Neuronal stem cell (in vitro differentiated cells): ENCODE measurements at regions not wholly inside any gene's neighbourhood (a gene's known extent, or its start where the extent isn't known, plus 50 kb on each side); places are given as distances from the start of the nearest gene placed in this dataset.

ENCODE experiments used
- DNase-seq: peaks from one replicate; pipeline ENCODE4 v3.0.0-alpha.2; 2013; ENCODE audit warnings: low spot score
- H2AFZ ChIP-seq: one replicate; pipeline ENCODE4 v1.6.1; 2013; ENCODE audit warnings: mild to moderate bottlenecking, low read length, inconsistent platforms
- H2AK5ac ChIP-seq: 2 replicates; pipeline ENCODE4 v1.6.1; 2013; ENCODE audit warnings: low read depth, mild to moderate bottlenecking, inconsistent platforms, low read length, moderate library complexity, mixed read lengths
- H2BK120ac ChIP-seq: 2 replicates; pipeline ENCODE4 v1.6.1; 2013; ENCODE audit warnings: low read depth, mild to moderate bottlenecking, inconsistent platforms, low read length, moderate library complexity, mixed read lengths
- H2BK12ac ChIP-seq: one replicate; pipeline ENCODE4 v1.6.1; 2013; ENCODE audit warnings: low read length, inconsistent platforms
- H2BK15ac ChIP-seq: 2 replicates; pipeline ENCODE4 v1.6.1; 2013; ENCODE audit warnings: mild to moderate bottlenecking, low read length, inconsistent platforms, mixed read lengths
- H2BK5ac ChIP-seq: one replicate; pipeline ENCODE4 v1.6.1; 2013; ENCODE audit warnings: inconsistent platforms, mild to moderate bottlenecking, low read length, moderate library complexity
- H3K14ac ChIP-seq: one replicate; pipeline ENCODE4 v1.6.1; 2013; ENCODE audit warnings: low read length, inconsistent platforms
- H3K18ac ChIP-seq: 2 replicates; pipeline ENCODE4 v1.6.1; 2013; ENCODE audit warnings: low read length, inconsistent platforms
- H3K23ac ChIP-seq: 2 replicates; pipeline ENCODE4 v1.6.1; 2013; ENCODE audit warnings: low read depth, mild to moderate bottlenecking, mixed read lengths, low read length, inconsistent platforms; ENCODE audit not compliant: poor library complexity
- H3K27ac ChIP-seq: replicated peaks from 3 replicates; pipeline ENCODE4 v1.5.1; 2013; ENCODE audit warnings: low read length, inconsistent platforms
- H3K27me3 ChIP-seq, 3 experiments: 2 replicates each; pipeline ENCODE4 v1.6.1; 2013; ENCODE audit warnings: low read length in 3 of 3, mild to moderate bottlenecking in 2 of 3, inconsistent platforms in 1 of 3, low read depth in 1 of 3, mixed read lengths in 1 of 3, moderate library complexity in 1 of 3; ENCODE audit not compliant: control insufficient read depth in 3 of 3, insufficient read depth in 3 of 3
- H3K36me3 ChIP-seq, 2 donors: replicated peaks in 1 of 2; 2 replicates each; pipeline ENCODE4 v1.6.1; 2013; ENCODE audit warnings: low read length in 2 of 2; ENCODE audit not compliant: control insufficient read depth in 2 of 2, insufficient read depth in 2 of 2
- H3K4ac ChIP-seq: 2 replicates; pipeline ENCODE4 v1.6.1; 2013; ENCODE audit warnings: inconsistent platforms, mild to moderate bottlenecking, low read length, moderate library complexity
- H3K4me1 ChIP-seq, 2 donors: 1 replicate in 1 of 2; 2 replicates in 1 of 2; pipeline ENCODE4 v1.6.1; 2013; ENCODE audit warnings: low read length in 2 of 2, low read depth in 1 of 2; ENCODE audit not compliant: control insufficient read depth in 2 of 2, insufficient read depth in 1 of 2
- H3K4me2 ChIP-seq: one replicate; pipeline ENCODE4 v1.6.1; 2013; ENCODE audit warnings: mild to moderate bottlenecking, low read length, inconsistent platforms; ENCODE audit not compliant: insufficient read depth, poor library complexity, severe bottlenecking
- H3K4me3 ChIP-seq, 2 donors: 2 replicates each; pipeline ENCODE4 v1.5.1; 2013; ENCODE audit warnings: low read length in 2 of 2, mild to moderate bottlenecking in 2 of 2, inconsistent platforms in 1 of 2, moderate library complexity in 1 of 2
- H3K79me1 ChIP-seq: one replicate; pipeline ENCODE4 v1.6.1; 2013; ENCODE audit warnings: low read depth, mild to moderate bottlenecking, inconsistent platforms, low read length, moderate library complexity
- H3K9ac ChIP-seq: one replicate; pipeline ENCODE4 v1.6.1; 2013; ENCODE audit warnings: mild to moderate bottlenecking, low read depth, low read length, inconsistent platforms; ENCODE audit not compliant: poor library complexity
- H3K9me3 ChIP-seq, 2 donors: replicated peaks in 1 of 2; 2 replicates each; pipeline versions ENCODE3 to v1.6.1; 2013; ENCODE audit warnings: low read length in 2 of 2, mild to moderate bottlenecking in 2 of 2, inconsistent platforms in 1 of 2, low read depth in 1 of 2, mixed read lengths in 1 of 2, moderate library complexity in 1 of 2; ENCODE audit not compliant: control insufficient read depth in 2 of 2, insufficient read depth in 1 of 2
- H4K8ac ChIP-seq: one replicate; pipeline ENCODE4 v1.6.1; 2013; ENCODE audit warnings: low read depth, mild to moderate bottlenecking, inconsistent platforms, low read length, moderate library complexity
- H4K91ac ChIP-seq: one replicate; pipeline ENCODE4 v1.6.1; 2013; ENCODE audit warnings: low read length, low read depth, mild to moderate bottlenecking, inconsistent platforms; ENCODE audit not compliant: poor library complexity
- WGBS, 2 donors: extraction: QIAGEN DNeasy Blood & Tissue Kit; methylation state at CpG; one replicate each; pipeline ENCODE4 v1.1.7; 2013; ENCODE audit warnings: missing lambda C conversion rate in 2 of 2, mixed read lengths in 1 of 2; ENCODE audit not compliant: insufficient read length in 2 of 2, insufficient replicate concordance in 1 of 2; ENCODE audit errors: extremely low coverage in 2 of 2; 5-methylcytosine and 5-hydroxymethylcytosine counted together

DNA sequence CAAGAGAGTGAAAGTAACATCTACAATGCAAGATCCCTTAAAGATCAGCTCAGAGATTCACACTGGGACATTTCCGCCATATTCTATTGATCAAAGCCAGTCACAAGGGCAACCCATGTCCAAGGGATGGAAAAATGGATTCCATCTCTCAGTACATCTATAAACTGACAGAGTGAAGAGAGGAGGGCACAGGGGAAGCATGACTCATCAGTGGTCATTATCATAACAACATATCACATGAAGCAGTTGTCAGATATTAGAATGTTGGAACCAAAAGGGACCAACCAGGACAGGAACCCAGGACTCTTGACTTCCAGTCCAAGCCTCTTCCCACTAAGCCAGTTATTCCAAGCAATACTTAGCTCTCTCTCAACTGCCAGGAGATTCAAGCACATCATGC, 54.9 kb upstream of the IGFBP2 start:
- no peak for DNase-seq
- H3K9me3 ChIP-seq = no peaks in the 10 kb centered on the region
- no peak overlapping the region for H2BK120ac ChIP-seq
- H3K4ac ChIP-seq = no peak overlapping the region
- H3K23ac ChIP-seq = no peak overlapping the region
- H3K27ac ChIP-seq = no peak overlapping the region
- H2BK15ac ChIP-seq = no peak overlapping the region
- H3K18ac ChIP-seq = no peak overlapping the region
- no CpG with 5 or more reads among the region's 1 CpG for WGBS, 2 donors
- peaks cover 0 to 2% of the 10 kb centered on the region in 2 donors for H3K4me1 ChIP-seq
- no peak overlapping the region for H3K4me2 ChIP-seq
- no peak overlapping the region for H2AFZ ChIP-seq
- no peak overlapping the region for H3K14ac ChIP-seq
- no peak overlapping the region for H3K4me3 ChIP-seq
- no peak overlapping the region for H3K9ac ChIP-seq
- H2BK12ac ChIP-seq = no peak overlapping the region
- no peaks in the 10 kb centered on the region for H3K36me3 ChIP-seq
- H2AK5ac ChIP-seq = no peak overlapping the region
- no peaks in the 10 kb centered on the region for H3K79me1 ChIP-seq
- no peak overlapping the region for H2BK5ac ChIP-seq
- H3K27me3 ChIP-seq = peaks cover 0 to 9% (median 0%) of the 10 kb centered on the region in 3 experiments
- H4K8ac ChIP-seq = no peak overlapping the region
- H4K91ac ChIP-seq = no peak overlapping the region

DNA sequence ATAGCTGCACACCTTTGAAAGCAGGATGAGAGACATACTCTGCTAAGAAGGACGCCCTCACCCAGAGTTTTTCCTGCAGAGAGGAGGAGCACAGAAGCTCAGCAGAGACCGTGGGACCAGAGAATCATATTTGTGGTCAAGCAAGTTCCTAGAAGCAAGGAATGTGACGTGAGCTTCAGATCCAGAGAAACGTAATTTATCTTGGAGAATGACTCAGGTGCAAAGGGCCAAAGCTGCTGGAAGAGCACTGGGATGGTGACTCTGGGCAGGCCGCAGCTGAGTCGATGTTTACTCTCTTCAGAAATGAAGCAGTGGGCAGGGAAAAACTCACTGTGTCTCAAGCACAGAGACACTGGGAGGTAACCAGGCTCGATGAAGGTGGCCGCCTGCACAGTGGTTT, 50.1 kb upstream of the IGFBP2 start:
- peaks cover 0 to 12% of the 10 kb centered on the region in 2 donors for H3K4me1 ChIP-seq
- no peak overlapping the region for H2AK5ac ChIP-seq
- no peak overlapping the region for H3K18ac ChIP-seq
- H3K79me1 ChIP-seq = no peaks in the 10 kb centered on the region
- H3K9me3 ChIP-seq = no peaks in the 10 kb centered on the region
- no peak overlapping the region for H3K27ac ChIP-seq
- H3K4me2 ChIP-seq = no peak overlapping the region
- H2BK5ac ChIP-seq = no peak overlapping the region
- H2BK12ac ChIP-seq = no peak overlapping the region
- H3K9ac ChIP-seq = no peak overlapping the region
- peaks cover 0 to 9% (median 2%) of the 10 kb centered on the region in 3 experiments for H3K27me3 ChIP-seq
- H3K36me3 ChIP-seq = no peaks in the 10 kb centered on the region
- no peak overlapping the region for H2BK15ac ChIP-seq
- H3K23ac ChIP-seq = no peak overlapping the region
- no CpG with 5 or more reads among the region's 8 CpGs for WGBS, 2 donors
- no peak overlapping the region for H2BK120ac ChIP-seq
- no peak overlapping the region for H3K4ac ChIP-seq
- no peak overlapping the region for H3K14ac ChIP-seq
- H2AFZ ChIP-seq = no peak overlapping the region
- DNase-seq = no peak
- H3K4me3 ChIP-seq = no peak overlapping the region
- no peak overlapping the region for H4K91ac ChIP-seq
- H4K8ac ChIP-seq = no peak overlapping the region
